H1 (cell line): ENCODE measurements at regions not wholly inside any gene's neighbourhood (a gene's known extent, or its start where the extent isn't known, plus 50 kb on each side); places are given as distances from the start of the nearest gene placed in this dataset.

Experiments
- CTCF ChIA-PET: fragments of 300-600 bp; sonication (Branson Sonifier 250); formaldehyde crosslinking; loops from one replicate; lab custom pipeline; 2021; ENCODE audit not compliant: partially characterized antibody; lab: Charles Lee
- POLR2A ChIA-PET: fragments of 300-600 bp; sonication (Branson Sonifier 250); formaldehyde crosslinking; loops from one replicate; lab custom pipeline; 2021; ENCODE audit warnings: inconsistent platforms; ENCODE audit not compliant: partially characterized antibody; lab: Charles Lee
- DNase-seq, 2 experiments: peaks; one replicate each; pipeline versions ENCODE4 v3.0.0 to v3.0.0-alpha.2; 2010 to 2022; ENCODE audit warnings: low spot score in 2 of 2, low read depth in 1 of 2, mixed read lengths in 1 of 2
- FAIRE-seq: peaks from 2 replicates; lab custom pipeline; 2011; peaks lifted over from hg19 to GRCh38; lab: Jason Lieb, UNC
- H2AFZ ChIP-seq: 2 replicates; pipeline ENCODE4 v1.8.1; 2012; ENCODE audit warnings: low read length, inconsistent platforms
- H2AK5ac ChIP-seq: 2 replicates; pipeline ENCODE4 v1.6.1; 2013; ENCODE audit warnings: low read depth, low read length
- H2BK120ac ChIP-seq: replicated peaks from 2 replicates; pipeline ENCODE3; 2013; ENCODE audit warnings: low read depth, low read length, inconsistent platforms
- H2BK12ac ChIP-seq: 2 replicates; pipeline ENCODE4 v1.6.1; 2013; ENCODE audit warnings: low read depth, low read length
- H2BK15ac ChIP-seq: 2 replicates; pipeline ENCODE4 v1.6.1; 2013; ENCODE audit warnings: low read length
- H2BK20ac ChIP-seq: 2 replicates; pipeline ENCODE4 v1.6.1; 2013; ENCODE audit warnings: low read length
- H2BK5ac ChIP-seq: 2 replicates; pipeline ENCODE4 v1.6.1; 2013; ENCODE audit warnings: low read depth, low read length
- H3K14ac ChIP-seq: 2 replicates; pipeline ENCODE4 v1.6.1; 2013; ENCODE audit warnings: inconsistent platforms; ENCODE audit not compliant: insufficient read length
- H3K18ac ChIP-seq: 2 replicates; pipeline ENCODE4 v1.6.1; 2013; ENCODE audit warnings: low read length; ENCODE audit errors: extremely low read depth
- H3K23ac ChIP-seq: 2 replicates; pipeline ENCODE4 v1.6.1; 2013; ENCODE audit warnings: inconsistent platforms; ENCODE audit not compliant: insufficient read length
- H3K23me2 ChIP-seq: 2 replicates; pipeline ENCODE4 v1.6.1; 2013; ENCODE audit warnings: low read depth, low read length
- H3K27ac ChIP-seq: 2 replicates; pipeline ENCODE4 v1.6.1; 2011; ENCODE audit warnings: low read depth, low read length, inconsistent platforms
- H3K27me3 ChIP-seq, 4 experiments: replicated peaks in 1 of 4; 1 replicate in 1 of 4; 2 replicates in 3 of 4; pipeline versions ENCODE4 v1.6.1 to v1.8.1; 2011 to 2013; ENCODE audit warnings: low read length in 3 of 4, mild to moderate bottlenecking in 3 of 4, inconsistent platforms in 2 of 4, mixed read lengths in 2 of 4, moderate library complexity in 1 of 4; ENCODE audit not compliant: control insufficient read depth in 3 of 4, insufficient read depth in 3 of 4; ENCODE audit errors: extremely low read depth in 1 of 4
- H3K36me3 ChIP-seq, 4 experiments: 2 replicates each; pipeline versions ENCODE4 v1.6.1 to v1.8.1; 2011 to 2013; ENCODE audit warnings: mild to moderate bottlenecking in 4 of 4, low read length in 3 of 4, moderate library complexity in 2 of 4, control low read depth in 1 of 4, inconsistent platforms in 1 of 4; ENCODE audit not compliant: insufficient read depth in 4 of 4, control insufficient read depth in 2 of 4
- H3K4ac ChIP-seq: replicated peaks from 2 replicates; pipeline ENCODE3; 2013; ENCODE audit warnings: low read length, low read depth, mixed read lengths, inconsistent platforms; ENCODE audit not compliant: insufficient read length
- H3K4me1 ChIP-seq, 4 experiments: replicated peaks in 1 of 4; 1 replicate in 1 of 4; 2 replicates in 3 of 4; pipeline versions ENCODE4 v1.6.1 to v1.8.1; 2011 to 2013; ENCODE audit warnings: low read length in 3 of 4, inconsistent platforms in 2 of 4, mixed read lengths in 1 of 4; ENCODE audit not compliant: insufficient read depth in 4 of 4, control insufficient read depth in 3 of 4
- H3K4me2 ChIP-seq, 2 experiments: 2 replicates each; pipeline versions ENCODE4 v1.6.1 to v1.8.1; 2011 to 2013; ENCODE audit warnings: low read depth in 2 of 2, low read length in 2 of 2, control low read depth in 1 of 2, inconsistent platforms in 1 of 2, mild to moderate bottlenecking in 1 of 2; ENCODE audit not compliant: insufficient read depth in 1 of 2
- H3K4me3 ChIP-seq, 4 experiments: fragments of 200-600, 300-600 bp in 1 of 4; sonication (generic), shearing (Covaris generic), sonication (Bioruptor Twin) in 1 of 4; 2 replicates each; pipeline versions ENCODE4 v1.5.1 to v1.8.1; 2011 to 2016; ENCODE audit warnings: low read length in 4 of 4, low read depth in 3 of 4, control low read depth in 2 of 4, inconsistent platforms in 2 of 4, mild to moderate bottlenecking in 2 of 4, mixed read lengths in 1 of 4, moderate library complexity in 1 of 4; ENCODE audit not compliant: insufficient read depth in 2 of 4; ENCODE audit errors: extremely low read depth in 1 of 4
- H3K56ac ChIP-seq: replicated peaks from 2 replicates; pipeline ENCODE3; 2013; ENCODE audit warnings: low read depth, mild to moderate bottlenecking, mixed read lengths, low read length, inconsistent platforms; ENCODE audit not compliant: insufficient read length
- H3K79me1 ChIP-seq: 2 replicates; pipeline ENCODE4 v1.6.1; 2013; ENCODE audit warnings: low read depth, low read length, control low read depth
- H3K79me2 ChIP-seq, 2 experiments: 2 replicates each; pipeline versions ENCODE4 v1.6.1 to v1.8.1; 2012 to 2013; ENCODE audit warnings: low read length in 2 of 2, mild to moderate bottlenecking in 2 of 2, inconsistent platforms in 1 of 2; ENCODE audit not compliant: insufficient read depth in 2 of 2, control insufficient read depth in 1 of 2
- H3K9ac ChIP-seq, 4 experiments: replicated peaks in 1 of 4; 1 replicate in 1 of 4; 2 replicates in 3 of 4; pipeline versions ENCODE4 v1.6.1 to v1.8.1; 2011 to 2013; ENCODE audit warnings: low read depth in 3 of 4, low read length in 3 of 4, control low read depth in 2 of 4, mild to moderate bottlenecking in 2 of 4, moderate library complexity in 2 of 4, inconsistent platforms in 1 of 4; ENCODE audit errors: extremely low read depth in 1 of 4
- H3K9me3 ChIP-seq, 2 experiments: 2 replicates each; pipeline versions ENCODE4 v1.6.1 to v1.8.1; 2012 to 2013; ENCODE audit warnings: mild to moderate bottlenecking in 2 of 2, moderate library complexity in 2 of 2, control low read depth in 1 of 2, inconsistent platforms in 1 of 2, low read depth in 1 of 2, low read length in 1 of 2, mixed read lengths in 1 of 2; ENCODE audit not compliant: insufficient read depth in 2 of 2
- H4K20me1 ChIP-seq, 2 experiments: replicated peaks in 1 of 2; 2 replicates each; pipeline versions ENCODE3 to v1.8.1; 2011 to 2013; ENCODE audit warnings: inconsistent platforms in 2 of 2, low read length in 2 of 2, mild to moderate bottlenecking in 1 of 2; ENCODE audit not compliant: insufficient read depth in 2 of 2, control insufficient read depth in 1 of 2
- H4K5ac ChIP-seq: 2 replicates; pipeline ENCODE4 v1.6.1; 2013; ENCODE audit warnings: low read length, low read depth, mixed read lengths, inconsistent platforms; ENCODE audit not compliant: insufficient read length
- H4K8ac ChIP-seq: 2 replicates; pipeline ENCODE4 v1.8.0; 2013; ENCODE audit warnings: mild to moderate bottlenecking, moderate library complexity, low read length, inconsistent platforms; ENCODE audit not compliant: insufficient read depth; ENCODE audit errors: extremely low read depth
- H4K91ac ChIP-seq: replicated peaks from 2 replicates; pipeline ENCODE3; 2013; ENCODE audit warnings: low read length, mixed read lengths, inconsistent platforms; ENCODE audit not compliant: insufficient read length
- CTBP2 ChIP-seq: IDR thresholded peaks from 2 replicates; pipeline ENCODE4 v1.7.0; 2011; ENCODE audit warnings: borderline replicate concordance, mild to moderate bottlenecking, moderate library complexity, mixed read lengths, low read length; ENCODE audit not compliant: insufficient read depth, insufficient read length
- FOSL1 ChIP-seq: IDR thresholded peaks from 2 replicates; pipeline ENCODE4 v1.6.1; 2011; ENCODE audit warnings: mild to moderate bottlenecking, low read depth, low read length, moderate library complexity; ENCODE audit not compliant: insufficient read depth
- HDAC2 ChIP-seq, 2 experiments: fragments of 300-600 bp in 1 of 2; sonication (generic) in 1 of 2; IDR thresholded peaks; 2 replicates each; pipeline ENCODE4 v1.6.1; 2011 to 2012; ENCODE audit warnings: low read depth in 2 of 2, low read length in 2 of 2, mild to moderate bottlenecking in 2 of 2, moderate library complexity in 2 of 2, borderline replicate concordance in 1 of 2, inconsistent platforms in 1 of 2
- JUN ChIP-seq: IDR thresholded peaks from 2 replicates; pipeline ENCODE4 v1.6.1; 2011; ENCODE audit warnings: low read depth, mild to moderate bottlenecking, improper control_type of control experiment, low read length
- POLR2A ChIP-seq, 2 experiments: IDR thresholded peaks; 1 replicate in 1 of 2; 2 replicates in 1 of 2; pipeline ENCODE4 v1.6.1; 2011; ENCODE audit warnings: low read depth in 2 of 2, low read length in 2 of 2, mild to moderate bottlenecking in 2 of 2; ENCODE audit errors: control extremely low read depth in 1 of 2
- RFX5 ChIP-seq: IDR thresholded peaks from 2 replicates; pipeline ENCODE4 v1.6.1; 2011; ENCODE audit warnings: low read depth, low read length, improper control_type of control experiment, borderline replicate concordance
- WGBS, 2 experiments: shearing (Covaris generic) in 1 of 2; methylation state at CpG; one replicate each; pipeline versions ENCODE4 v1.1.6 to v1.1.7; 2013 to 2015; ENCODE audit warnings: low lambda C conversion rate in 2 of 2, mixed read lengths in 2 of 2, inconsistent platforms in 1 of 2, low coverage in 1 of 2, missing lambda C conversion rate in 1 of 2; ENCODE audit not compliant: insufficient replicate concordance in 2 of 2, insufficient coverage in 1 of 2, insufficient read length in 1 of 2; ENCODE audit errors: extremely low coverage in 1 of 2, missing lambda C conversion rate in 1 of 2; 5-methylcytosine and 5-hydroxymethylcytosine counted together

DNA sequence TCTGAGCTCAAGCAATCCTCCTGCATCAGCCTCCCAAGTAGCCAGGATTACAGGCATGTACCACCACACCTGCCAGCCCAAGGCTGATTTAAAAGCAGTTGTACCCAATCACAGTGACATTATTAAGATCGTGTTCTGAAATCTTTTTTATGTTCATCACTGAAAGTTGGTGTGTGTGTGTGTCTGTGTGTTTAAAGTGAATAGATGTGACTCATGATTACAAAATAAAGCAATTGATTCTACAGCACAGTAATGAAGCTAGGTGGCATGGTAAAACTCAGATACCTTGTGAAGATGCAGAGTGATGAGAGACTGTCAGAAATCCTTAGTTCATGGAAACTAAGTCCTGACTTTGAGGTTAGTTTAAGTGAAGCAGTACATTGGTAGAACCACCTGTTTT, 74.2 kb upstream of the ATP2B1 start:
- ChIA-PET POLR2A (no interaction called here), CTCF (interaction anchor here (0.6 to 1.5 kb wide), 3 partner anchors 9 to 15 kb away, joined by 3 to 4 read pairs (median 4); no protein-coding TSS in a partner anchor)
- no peak overlapping the region for H3K4me3 ChIP-seq
- no peak overlapping the region for H2AFZ ChIP-seq
- H3K9ac ChIP-seq = no peak overlapping the region
- H4K5ac ChIP-seq = no peak overlapping the region
- no peak overlapping the region for H3K27ac ChIP-seq
- no peaks in the 10 kb centered on the region for H4K20me1 ChIP-seq
- H3K36me3 ChIP-seq = no peaks in the 10 kb centered on the region
- H3K4me1 ChIP-seq = no peaks in the 10 kb centered on the region
- no peak overlapping the region for H2AK5ac ChIP-seq
- 88% methylated on average over 1 of the region's 1 CpG; no CpG with 5 or more reads in 1 of the 2 experiments for WGBS, 2 experiments
- H3K23ac ChIP-seq = no peak overlapping the region
- no peak overlapping the region for H2BK12ac ChIP-seq
- H2BK15ac ChIP-seq = no peak overlapping the region
- no peak overlapping the region for H2BK120ac ChIP-seq
- no peak overlapping the region for H3K14ac ChIP-seq
- H2BK20ac ChIP-seq = no peak overlapping the region
- no peaks in the 10 kb centered on the region for H3K79me1 ChIP-seq
- H3K9me3 ChIP-seq = peaks cover 14 to 17% of the 10 kb centered on the region in 2 experiments
- no peaks in the 10 kb centered on the region for H3K27me3 ChIP-seq
- DNase-seq (no peak), FAIRE-seq (no peak)
- H4K8ac ChIP-seq = no peak overlapping the region
- H3K23me2 ChIP-seq = no peaks in the 10 kb centered on the region
- H3K4ac ChIP-seq = no peak overlapping the region
- H2BK5ac ChIP-seq = no peak overlapping the region
- no peak overlapping the region for H4K91ac ChIP-seq
- no peaks in the 10 kb centered on the region for H3K79me2 ChIP-seq
- H3K56ac ChIP-seq = no peak overlapping the region
- no peak overlapping the region for H3K4me2 ChIP-seq
- TF ChIP-seq HDAC2 (IDR thresholded peaks at IDR 0.05; ENCODE audit: borderline replicate concordance in 1 of 2, low read depth in 2 of 2, low read length in 2 of 2) (no peak), FOSL1 (no peak), CTBP2 (no peak), JUN (no peak), RFX5 (no peak), POLR2A (IDR thresholded peaks at IDR 0.05; ENCODE audit: control extremely low read depth in 1 of 2, low read depth in 2 of 2, low read length in 2 of 2) (no peak)
- H3K18ac ChIP-seq = no peak overlapping the region
